ENCODE measurements at regions not wholly inside any gene's neighbourhood (a gene's known extent, or its start where the extent isn't known, plus 50 kb on each side); places are given as distances from the start of the nearest gene placed in this dataset.

DNA sequence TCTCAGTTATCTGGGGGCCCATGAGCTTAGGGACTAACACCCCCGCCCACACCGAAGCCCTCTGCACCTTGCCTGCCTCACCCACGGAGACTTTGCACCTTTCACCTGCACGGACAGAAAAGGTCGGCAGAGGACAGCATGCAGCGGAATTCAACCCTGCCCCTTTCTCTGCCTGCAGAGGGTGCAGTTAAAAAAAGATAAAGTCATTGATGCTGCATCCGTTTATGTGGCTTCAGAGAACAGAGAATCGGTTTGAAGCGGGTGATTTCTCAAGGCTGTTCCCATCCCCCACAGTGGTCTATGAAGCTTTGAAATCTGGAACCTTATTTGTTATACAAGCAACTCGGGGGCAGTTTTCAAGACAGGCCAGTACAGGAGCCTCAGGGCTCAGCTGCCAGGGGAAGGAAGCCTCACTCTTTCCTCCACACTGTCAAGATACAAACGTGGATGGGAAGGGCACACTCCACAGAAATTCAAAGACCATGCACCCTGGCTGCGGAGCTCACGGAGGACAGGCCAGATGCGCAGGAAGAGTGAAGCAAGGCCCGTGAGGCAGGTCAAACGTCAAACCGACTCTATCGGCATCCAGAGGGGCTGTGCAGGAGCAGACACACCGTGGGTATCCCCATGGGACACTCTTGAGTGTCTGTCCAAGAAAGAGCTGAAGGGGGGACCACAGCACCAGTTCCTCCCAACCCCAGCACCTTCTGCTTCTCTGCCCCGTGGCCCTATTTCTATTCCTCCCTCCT lies 66.3 kb downstream of the INSIG1 start:
- Histone ChIP-seq H3K36me3 (no peaks in the 10 kb centered on the region), H3K4me1 (no peaks in the 10 kb centered on the region), H3K4me3 (no peak overlapping the region), H3K27ac (no peak overlapping the region), H3K27me3 (no peaks in the 10 kb centered on the region), H3K9me3 (no peaks in the 10 kb centered on the region)
- TF ChIP-seq POLR2AphosphoS5 (IDR thresholded peaks at IDR 0.05; ENCODE audit: insufficient read depth in 1 of 2, low read depth in 1 of 2) (no peak), POLR2A (IDR thresholded peaks at IDR 0.05) (no peak)
- TF ChIP-seq, protein P1, sequence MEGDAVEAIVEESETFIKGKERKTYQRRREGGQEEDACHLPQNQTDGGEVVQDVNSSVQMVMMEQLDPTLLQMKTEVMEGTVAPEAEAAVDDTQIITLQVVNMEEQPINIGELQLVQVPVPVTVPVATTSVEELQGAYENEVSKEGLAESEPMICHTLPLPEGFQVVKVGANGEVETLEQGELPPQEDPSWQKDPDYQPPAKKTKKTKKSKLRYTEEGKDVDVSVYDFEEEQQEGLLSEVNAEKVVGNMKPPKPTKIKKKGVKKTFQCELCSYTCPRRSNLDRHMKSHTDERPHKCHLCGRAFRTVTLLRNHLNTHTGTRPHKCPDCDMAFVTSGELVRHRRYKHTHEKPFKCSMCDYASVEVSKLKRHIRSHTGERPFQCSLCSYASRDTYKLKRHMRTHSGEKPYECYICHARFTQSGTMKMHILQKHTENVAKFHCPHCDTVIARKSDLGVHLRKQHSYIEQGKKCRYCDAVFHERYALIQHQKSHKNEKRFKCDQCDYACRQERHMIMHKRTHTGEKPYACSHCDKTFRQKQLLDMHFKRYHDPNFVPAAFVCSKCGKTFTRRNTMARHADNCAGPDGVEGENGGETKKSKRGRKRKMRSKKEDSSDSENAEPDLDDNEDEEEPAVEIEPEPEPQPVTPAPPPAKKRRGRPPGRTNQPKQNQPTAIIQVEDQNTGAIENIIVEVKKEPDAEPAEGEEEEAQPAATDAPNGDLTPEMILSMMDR (IDR thresholded peaks at IDR 0.05), result no peak
- no peak for DNase-seq (ENCODE audit: extremely low spot score in 2 of 2)
- intact Hi-C loops (cut with DNase I), result no loop called here

DNA sequence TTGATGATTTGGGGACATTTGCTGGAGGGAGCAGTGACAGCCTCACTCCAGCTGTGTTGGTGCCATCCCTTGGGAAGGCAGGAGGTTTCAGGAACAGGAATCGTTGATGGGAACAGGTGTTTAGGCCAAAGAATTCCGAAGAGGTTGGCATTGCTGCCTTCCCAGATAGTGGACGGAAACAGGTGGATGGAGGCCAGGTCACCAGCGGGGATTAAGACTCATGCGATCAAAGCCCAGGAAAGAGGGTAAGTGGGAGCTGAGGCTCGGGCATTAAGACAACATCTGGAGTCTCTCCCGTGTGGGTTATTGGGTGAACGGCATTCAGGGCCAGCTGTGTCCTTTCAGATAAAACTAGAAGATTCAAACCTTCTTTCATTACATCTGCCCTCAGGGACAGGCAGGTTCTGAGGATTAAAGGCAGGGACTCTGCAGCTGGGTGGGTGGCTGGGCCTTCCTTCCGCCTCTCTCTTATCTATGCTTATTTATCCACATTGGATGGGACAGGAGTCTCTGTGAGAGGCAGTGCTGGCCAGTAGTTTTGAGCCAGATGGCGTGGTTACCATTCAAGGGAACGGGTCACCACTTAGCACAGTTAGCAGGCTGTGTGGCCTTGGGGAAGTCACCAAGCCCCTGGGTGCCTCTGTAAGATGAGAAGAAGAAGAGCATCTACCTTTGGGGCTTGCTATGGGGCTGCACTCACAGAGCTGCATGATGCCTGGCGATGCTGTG lies 67.6 kb downstream of the INSIG1 start:
- TF ChIP-seq, protein P1 (IDR thresholded peaks at IDR 0.05), result no peak
- TF ChIP-seq POLR2A (IDR thresholded peaks at IDR 0.05), result no peak

DNA sequence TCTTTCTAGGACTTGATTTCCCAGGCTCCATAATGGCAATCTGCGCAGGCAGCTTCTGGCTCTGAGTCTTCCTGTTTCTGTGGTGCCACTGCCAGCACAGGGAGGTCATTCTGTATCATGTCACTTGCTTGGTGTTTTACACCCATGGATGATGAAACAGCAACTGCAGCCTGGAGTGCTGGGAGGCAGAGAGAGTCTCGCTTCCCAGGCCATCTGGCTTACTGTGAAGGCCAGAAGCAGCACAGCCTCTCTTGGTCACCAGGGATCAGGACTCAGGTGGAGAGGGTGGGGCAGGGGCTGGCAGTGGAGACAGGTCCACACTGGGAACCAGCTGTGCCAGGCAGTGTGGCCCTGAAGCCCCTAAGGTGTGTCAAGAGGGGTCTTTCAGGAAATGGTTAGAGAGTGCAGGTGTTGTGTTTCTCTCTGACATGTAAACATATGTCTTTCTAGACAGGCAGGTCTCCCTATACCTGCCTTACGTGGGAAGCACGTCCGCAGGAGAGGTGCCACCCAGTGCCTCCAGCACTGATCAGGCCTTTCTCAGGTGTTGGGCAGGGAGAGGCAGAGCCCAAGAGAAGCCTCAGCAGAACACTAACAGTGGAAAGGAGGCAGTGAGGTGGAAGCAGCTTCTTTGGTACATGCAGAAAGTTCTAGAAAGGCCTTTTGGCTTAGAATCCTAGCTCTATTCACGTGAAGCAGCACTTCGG lies 71.4 kb downstream of the INSIG1 start:
- Histone ChIP-seq H3K4me3 (no peak overlapping the region), H3K4me1 (peaks cover 20% of the 10 kb centered on the region), H3K27ac (no peak overlapping the region), H3K9me3 (no peaks in the 10 kb centered on the region), H3K36me3 (no peaks in the 10 kb centered on the region), H3K27me3 (peaks cover 7% of the 10 kb centered on the region)
- TF ChIP-seq, protein P1 (IDR thresholded peaks at IDR 0.05), result no peak
- TF ChIP-seq POLR2A (IDR thresholded peaks at IDR 0.05) (no peak), POLR2AphosphoS5 (IDR thresholded peaks at IDR 0.05; ENCODE audit: insufficient read depth in 1 of 2, low read depth in 1 of 2) (no peak)
- DNase-seq (ENCODE audit: extremely low spot score in 2 of 2), result no peak
- intact Hi-C loops (cut with DNase I), result no loop called here

More for the DNA sequence above, 67.6 kb downstream of the INSIG1 start:
- Histone ChIP-seq H3K4me3 (no peak overlapping the region), H3K27me3 (peaks cover 4% of the 10 kb centered on the region), H3K27ac (no peak overlapping the region), H3K4me1 (no peaks in the 10 kb centered on the region), H3K9me3 (no peaks in the 10 kb centered on the region), H3K36me3 (no peaks in the 10 kb centered on the region)
- intact Hi-C loops (cut with DNase I), result no loop called here
- no peak for DNase-seq (ENCODE audit: extremely low spot score in 2 of 2)

DNA sequence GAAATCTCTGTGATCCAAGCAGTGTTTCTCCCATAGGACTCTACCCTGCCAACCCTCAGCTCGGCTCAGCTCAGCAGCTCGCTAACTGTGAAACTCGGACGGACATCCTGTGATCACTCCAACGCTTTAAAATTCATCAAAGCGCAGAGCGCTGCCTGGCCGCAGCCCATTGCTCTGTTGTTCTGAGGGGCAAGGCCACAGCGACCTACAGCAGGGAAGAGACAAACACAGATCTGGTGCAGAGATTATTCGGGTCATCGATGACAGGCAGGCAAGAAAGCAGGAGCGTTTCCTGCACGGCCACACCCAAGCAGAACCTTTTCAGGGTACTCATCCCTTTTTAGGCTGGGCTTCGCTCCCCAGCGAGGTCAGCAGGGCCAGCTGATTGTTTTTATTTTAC lies 72.1 kb downstream of the INSIG1 start:
- Histone ChIP-seq H3K27ac (no peak overlapping the region), H3K9me3 (no peaks in the 10 kb centered on the region), H3K4me1 (peaks cover 27% of the 10 kb centered on the region), H3K4me3 (no peak overlapping the region), H3K36me3 (no peaks in the 10 kb centered on the region), H3K27me3 (peaks cover 11% of the 10 kb centered on the region)
- no peak for DNase-seq (ENCODE audit: extremely low spot score in 2 of 2)
- no peak for TF ChIP-seq POLR2AphosphoS5 (IDR thresholded peaks at IDR 0.05; ENCODE audit: insufficient read depth in 1 of 2, low read depth in 1 of 2)
- TF ChIP-seq, protein P1 (IDR thresholded peaks at IDR 0.05), result no peak
- no peak for TF ChIP-seq POLR2A (IDR thresholded peaks at IDR 0.05)
- intact Hi-C loops (cut with DNase I), result no loop called here
